ENCODE measurements at regions not wholly inside any gene's neighbourhood (a gene's known extent, or its start where the extent isn't known, plus 50 kb on each side); places are given as distances from the start of the nearest gene placed in this dataset.

DNA sequence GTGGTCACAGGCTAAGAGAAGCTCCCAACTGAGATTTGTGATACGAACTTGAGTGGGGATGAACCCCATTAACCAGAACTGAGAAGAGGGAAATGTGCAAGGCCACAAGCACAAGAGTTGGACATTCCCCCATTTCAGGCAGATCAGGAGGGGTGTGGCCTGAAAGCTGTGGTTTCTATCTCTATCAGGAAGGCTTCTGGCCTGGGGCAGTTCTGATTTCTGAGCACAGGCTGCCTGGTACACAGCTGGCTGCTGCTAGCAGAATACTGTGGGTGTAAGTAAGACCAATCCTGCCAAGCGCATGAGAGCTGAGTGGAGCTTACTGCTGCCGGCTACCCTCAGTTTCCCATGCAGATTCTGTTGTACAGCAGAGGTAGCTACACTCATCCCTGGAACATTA, 484.6 kb downstream of the SATB2 start:
- TF ChIP-seq, protein P1, sequence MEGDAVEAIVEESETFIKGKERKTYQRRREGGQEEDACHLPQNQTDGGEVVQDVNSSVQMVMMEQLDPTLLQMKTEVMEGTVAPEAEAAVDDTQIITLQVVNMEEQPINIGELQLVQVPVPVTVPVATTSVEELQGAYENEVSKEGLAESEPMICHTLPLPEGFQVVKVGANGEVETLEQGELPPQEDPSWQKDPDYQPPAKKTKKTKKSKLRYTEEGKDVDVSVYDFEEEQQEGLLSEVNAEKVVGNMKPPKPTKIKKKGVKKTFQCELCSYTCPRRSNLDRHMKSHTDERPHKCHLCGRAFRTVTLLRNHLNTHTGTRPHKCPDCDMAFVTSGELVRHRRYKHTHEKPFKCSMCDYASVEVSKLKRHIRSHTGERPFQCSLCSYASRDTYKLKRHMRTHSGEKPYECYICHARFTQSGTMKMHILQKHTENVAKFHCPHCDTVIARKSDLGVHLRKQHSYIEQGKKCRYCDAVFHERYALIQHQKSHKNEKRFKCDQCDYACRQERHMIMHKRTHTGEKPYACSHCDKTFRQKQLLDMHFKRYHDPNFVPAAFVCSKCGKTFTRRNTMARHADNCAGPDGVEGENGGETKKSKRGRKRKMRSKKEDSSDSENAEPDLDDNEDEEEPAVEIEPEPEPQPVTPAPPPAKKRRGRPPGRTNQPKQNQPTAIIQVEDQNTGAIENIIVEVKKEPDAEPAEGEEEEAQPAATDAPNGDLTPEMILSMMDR (IDR thresholded peaks at IDR 0.05): no peak
- TF ChIP-seq POLR2A (IDR thresholded peaks at IDR 0.05; ENCODE audit: low read depth) (no peak), EP300 (IDR thresholded peaks at IDR 0.05) (no peak)

Measured in esophagus muscularis mucosa (tissue), 4 donors.